ENCODE measurements at regions not wholly inside any gene's neighbourhood (a gene's known extent, or its start where the extent isn't known, plus 50 kb on each side); places are given as distances from the start of the nearest gene placed in this dataset.

DNA sequence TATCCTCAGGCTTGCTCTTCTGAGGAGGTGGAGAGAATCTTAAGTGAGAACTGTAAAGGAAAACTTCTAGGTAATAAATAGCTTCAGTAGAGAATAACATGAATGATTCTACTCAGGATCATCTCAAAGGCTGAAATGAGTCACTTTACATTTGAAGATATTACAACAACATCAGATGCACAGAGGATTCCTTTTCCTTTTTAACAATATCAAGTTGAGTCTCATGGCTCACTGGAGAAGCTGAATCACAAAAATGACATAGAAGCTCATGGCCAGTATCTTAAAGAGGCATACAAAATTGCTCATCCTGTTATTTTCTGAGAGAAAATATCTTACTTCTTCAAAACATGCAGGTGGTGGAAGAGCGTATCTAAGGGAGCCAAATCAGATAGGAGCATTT is 72.5 kb upstream of the EMCN start:
- TF ChIP-seq, protein P1, sequence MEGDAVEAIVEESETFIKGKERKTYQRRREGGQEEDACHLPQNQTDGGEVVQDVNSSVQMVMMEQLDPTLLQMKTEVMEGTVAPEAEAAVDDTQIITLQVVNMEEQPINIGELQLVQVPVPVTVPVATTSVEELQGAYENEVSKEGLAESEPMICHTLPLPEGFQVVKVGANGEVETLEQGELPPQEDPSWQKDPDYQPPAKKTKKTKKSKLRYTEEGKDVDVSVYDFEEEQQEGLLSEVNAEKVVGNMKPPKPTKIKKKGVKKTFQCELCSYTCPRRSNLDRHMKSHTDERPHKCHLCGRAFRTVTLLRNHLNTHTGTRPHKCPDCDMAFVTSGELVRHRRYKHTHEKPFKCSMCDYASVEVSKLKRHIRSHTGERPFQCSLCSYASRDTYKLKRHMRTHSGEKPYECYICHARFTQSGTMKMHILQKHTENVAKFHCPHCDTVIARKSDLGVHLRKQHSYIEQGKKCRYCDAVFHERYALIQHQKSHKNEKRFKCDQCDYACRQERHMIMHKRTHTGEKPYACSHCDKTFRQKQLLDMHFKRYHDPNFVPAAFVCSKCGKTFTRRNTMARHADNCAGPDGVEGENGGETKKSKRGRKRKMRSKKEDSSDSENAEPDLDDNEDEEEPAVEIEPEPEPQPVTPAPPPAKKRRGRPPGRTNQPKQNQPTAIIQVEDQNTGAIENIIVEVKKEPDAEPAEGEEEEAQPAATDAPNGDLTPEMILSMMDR (IDR thresholded peaks at IDR 0.05; ENCODE audit: low read depth, low read length): no peak
- no peak for TF ChIP-seq EZH2phosphoT487 (IDR thresholded peaks at IDR 0.05; ENCODE audit: low read depth)
